Type B pancreatic cell (in vitro differentiated cells): ENCODE measurements at regions not wholly inside any gene's neighbourhood (a gene's known extent, or its start where the extent isn't known, plus 50 kb on each side); places are given as distances from the start of the nearest gene placed in this dataset.

Experiments used
- DNase-seq: peaks from one replicate; pipeline ENCODE4 v3.0.0; 2021; ENCODE audit warnings: mixed read lengths; ENCODE audit not compliant: unreplicated experiment; ENCODE audit errors: extremely low spot score
- H3K27ac Mint-ChIP-seq: 2 replicates; pipeline ENCODE4 v1.8.0; 2021; ENCODE audit warnings: mild to moderate bottlenecking, mixed read lengths
- H3K27me3 Mint-ChIP-seq: 2 replicates; pipeline ENCODE4 v1.8.0; 2021; ENCODE audit warnings: mixed read lengths
- H3K36me3 Mint-ChIP-seq: 2 replicates; pipeline ENCODE4 v1.8.0; 2021; ENCODE audit warnings: mixed read lengths
- H3K4me1 Mint-ChIP-seq: one replicate; pipeline ENCODE4 v1.8.0; 2021; ENCODE audit warnings: mixed read lengths; ENCODE audit not compliant: unreplicated experiment
- H3K4me3 Mint-ChIP-seq: 2 replicates; pipeline ENCODE4 v1.8.0; 2021; ENCODE audit warnings: mild to moderate bottlenecking, mixed read lengths
- H3K9me3 Mint-ChIP-seq: 2 replicates; pipeline ENCODE4 v1.8.0; 2021; ENCODE audit warnings: mixed read lengths
- TF ChIP-seq, protein P1 (sequence below): fragments of 200-600 bp; sonication (generic); conservative IDR thresholded peaks from 2 replicates; pipeline ENCODE4 v1.5.0; 2021; ENCODE audit warnings: antibody characterized with exemption, mild to moderate bottlenecking

DNA sequence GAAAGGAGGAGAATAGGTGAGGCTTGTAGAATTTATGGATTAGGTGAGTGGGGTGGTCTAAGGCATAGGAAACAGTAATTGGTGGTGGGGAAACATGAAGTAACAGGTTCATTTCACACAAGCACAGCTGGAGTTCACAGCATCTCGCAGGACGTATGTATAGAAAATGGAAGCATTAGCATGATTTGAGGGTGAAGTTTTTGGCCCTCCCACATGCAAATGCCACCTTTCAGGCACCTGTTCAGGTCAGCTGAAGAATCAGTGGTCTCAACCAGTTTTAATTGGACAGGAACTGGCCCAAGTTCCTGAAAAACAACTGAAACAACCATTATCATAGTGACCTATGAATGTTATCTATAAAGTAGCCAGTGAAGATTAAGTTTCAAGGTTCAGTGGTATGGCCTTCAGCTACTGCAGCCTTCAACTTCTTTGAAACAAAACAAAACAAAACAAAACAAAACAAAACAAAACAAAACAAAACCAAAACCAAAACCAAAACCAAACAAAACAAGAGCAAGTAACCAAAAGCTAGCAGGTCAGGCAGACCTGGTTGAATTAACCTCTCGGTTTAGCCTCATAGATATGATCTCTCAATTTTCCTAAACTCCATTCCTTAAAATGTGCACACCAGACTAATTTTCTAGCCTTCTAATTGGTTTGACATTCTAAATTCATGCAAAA lies 102.1 kb upstream of the SPHKAP start:
- TF ChIP-seq, protein P1, sequence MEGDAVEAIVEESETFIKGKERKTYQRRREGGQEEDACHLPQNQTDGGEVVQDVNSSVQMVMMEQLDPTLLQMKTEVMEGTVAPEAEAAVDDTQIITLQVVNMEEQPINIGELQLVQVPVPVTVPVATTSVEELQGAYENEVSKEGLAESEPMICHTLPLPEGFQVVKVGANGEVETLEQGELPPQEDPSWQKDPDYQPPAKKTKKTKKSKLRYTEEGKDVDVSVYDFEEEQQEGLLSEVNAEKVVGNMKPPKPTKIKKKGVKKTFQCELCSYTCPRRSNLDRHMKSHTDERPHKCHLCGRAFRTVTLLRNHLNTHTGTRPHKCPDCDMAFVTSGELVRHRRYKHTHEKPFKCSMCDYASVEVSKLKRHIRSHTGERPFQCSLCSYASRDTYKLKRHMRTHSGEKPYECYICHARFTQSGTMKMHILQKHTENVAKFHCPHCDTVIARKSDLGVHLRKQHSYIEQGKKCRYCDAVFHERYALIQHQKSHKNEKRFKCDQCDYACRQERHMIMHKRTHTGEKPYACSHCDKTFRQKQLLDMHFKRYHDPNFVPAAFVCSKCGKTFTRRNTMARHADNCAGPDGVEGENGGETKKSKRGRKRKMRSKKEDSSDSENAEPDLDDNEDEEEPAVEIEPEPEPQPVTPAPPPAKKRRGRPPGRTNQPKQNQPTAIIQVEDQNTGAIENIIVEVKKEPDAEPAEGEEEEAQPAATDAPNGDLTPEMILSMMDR: no peak
- Mint-ChIP-seq H3K27ac (no peak overlapping the region), H3K9me3 (no peaks in the 10 kb centered on the region), H3K4me3 (no peak overlapping the region), H3K27me3 (no peaks in the 10 kb centered on the region), H3K36me3 (no peaks in the 10 kb centered on the region), H3K4me1 (no peaks in the 10 kb centered on the region)
- DNase-seq: no peak

GRCh38 chr2:228282376-228282775 lies 100.9 kb upstream of the SPHKAP start:
- Mint-ChIP-seq H3K36me3 (no peaks in the 10 kb centered on the region), H3K4me3 (no peak overlapping the region), H3K9me3 (no peaks in the 10 kb centered on the region), H3K4me1 (no peaks in the 10 kb centered on the region), H3K27ac (no peak overlapping the region), H3K27me3 (no peaks in the 10 kb centered on the region)
- no peak for DNase-seq
- TF ChIP-seq, protein P1: no peak

DNA sequence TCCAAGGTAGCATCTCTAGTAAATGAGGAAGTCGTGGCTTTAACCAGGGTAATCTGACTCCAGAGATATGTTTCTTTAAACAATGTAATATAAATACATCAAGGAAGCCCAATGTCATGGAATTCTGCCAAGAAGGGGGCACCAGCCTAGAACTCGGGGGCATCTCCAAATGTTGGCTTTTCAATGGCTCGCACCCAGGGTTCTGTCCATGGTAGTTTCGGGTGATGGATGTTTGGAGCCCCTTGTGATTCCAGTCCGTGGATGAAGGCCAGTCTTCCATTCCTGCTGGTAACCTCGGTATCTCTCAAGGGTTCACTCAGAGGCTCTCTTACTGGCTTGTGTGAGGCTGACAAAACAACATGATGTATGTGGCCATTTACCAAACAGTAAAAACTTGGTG lies 91.7 kb upstream of the SPHKAP start:
- no peak overlapping the region for H3K4me3 Mint-ChIP-seq
- no peaks in the 10 kb centered on the region for H3K4me1 Mint-ChIP-seq
- H3K27me3 Mint-ChIP-seq: no peaks in the 10 kb centered on the region
- DNase-seq: no peak
- TF ChIP-seq, protein P1: no peak
- no peaks in the 10 kb centered on the region for H3K36me3 Mint-ChIP-seq
- no peak overlapping the region for H3K27ac Mint-ChIP-seq
- no peaks in the 10 kb centered on the region for H3K9me3 Mint-ChIP-seq

- Mint-ChIP-seq H3K4me3 (no peak overlapping the region), H3K27ac (no peak overlapping the region), H3K27me3 (no peaks in the 10 kb centered on the region), H3K4me1 (no peaks in the 10 kb centered on the region), H3K9me3 (no peaks in the 10 kb centered on the region), H3K36me3 (no peaks in the 10 kb centered on the region)
- TF ChIP-seq, protein P1: no peak
- no peak for DNase-seq
Measured at GRCh38 chr2:228269351-228269750, 87.9 kb upstream of the SPHKAP start.

DNA sequence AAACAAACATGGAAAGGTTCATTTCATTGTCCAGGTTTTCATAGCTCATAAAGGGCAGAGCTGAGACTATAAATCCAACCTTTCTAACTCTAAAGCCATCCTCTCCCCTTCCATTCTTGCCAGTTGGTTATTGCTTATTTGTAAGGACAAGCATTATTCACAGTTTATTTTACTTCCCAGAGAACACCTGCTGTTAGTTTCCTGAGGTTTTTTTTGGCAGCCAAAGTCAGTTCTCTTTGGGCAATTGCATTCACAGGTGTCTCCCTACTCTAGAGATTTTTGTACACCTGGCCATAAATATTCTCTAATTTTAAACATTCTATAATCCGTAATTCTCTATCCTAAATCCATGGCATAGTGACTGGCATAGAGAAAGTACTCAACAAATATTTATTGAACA lies 87.3 kb upstream of the SPHKAP start:
- H3K9me3 Mint-ChIP-seq: no peaks in the 10 kb centered on the region
- no peaks in the 10 kb centered on the region for H3K4me1 Mint-ChIP-seq
- H3K27ac Mint-ChIP-seq: no peak overlapping the region
- no peaks in the 10 kb centered on the region for H3K36me3 Mint-ChIP-seq
- no peak overlapping the region for H3K4me3 Mint-ChIP-seq
- TF ChIP-seq, protein P1: no peak
- no peak for DNase-seq
- H3K27me3 Mint-ChIP-seq: no peaks in the 10 kb centered on the region

GRCh38 chr2:228268301-228268700 lies 86.8 kb upstream of the SPHKAP start:
- TF ChIP-seq, protein P1: no peak
- Mint-ChIP-seq H3K4me3 (no peak overlapping the region), H3K27ac (no peak overlapping the region), H3K27me3 (no peaks in the 10 kb centered on the region), H3K4me1 (no peaks in the 10 kb centered on the region), H3K9me3 (no peaks in the 10 kb centered on the region), H3K36me3 (no peaks in the 10 kb centered on the region)
- no peak for DNase-seq
